DMS53 (cell line): ENCODE measurements at regions not wholly inside any gene's neighbourhood (a gene's known extent, or its start where the extent isn't known, plus 50 kb on each side); places are given as distances from the start of the nearest gene placed in this dataset.

Experiments
- DNase-seq: peaks from one replicate; lab custom pipeline; 2025; lab: John Stamatoyannopoulos, UW

GRCh38 chr12:43117226-43117930 lies 434.6 kb downstream of the ADAMTS20 start:
- DNase-seq: no peak

- DNase-seq: no peak
Observed at GRCh38 chr12:43115441-43116160, 436.4 kb downstream of the ADAMTS20 start.

DNA sequence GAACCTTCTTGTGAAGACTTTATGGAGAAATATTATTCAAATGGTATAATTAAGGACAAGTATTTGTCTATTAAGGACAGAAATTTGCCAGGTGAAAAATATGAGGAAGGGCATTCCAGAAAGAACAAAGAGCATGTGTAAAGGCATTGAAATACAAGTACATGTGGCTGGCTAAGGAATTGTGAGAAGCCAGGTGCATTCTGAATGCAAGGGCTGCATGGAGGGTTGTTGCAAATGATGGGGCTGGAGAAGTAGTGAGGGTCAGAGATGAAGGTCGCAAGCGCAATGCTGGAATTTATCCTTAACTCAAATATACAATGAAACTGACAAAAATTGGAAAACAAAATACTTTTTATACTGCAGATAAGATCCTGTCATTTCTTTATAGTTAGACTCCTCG lies 437.7 kb downstream of the ADAMTS20 start:
- DNase-seq: no peak

DNA sequence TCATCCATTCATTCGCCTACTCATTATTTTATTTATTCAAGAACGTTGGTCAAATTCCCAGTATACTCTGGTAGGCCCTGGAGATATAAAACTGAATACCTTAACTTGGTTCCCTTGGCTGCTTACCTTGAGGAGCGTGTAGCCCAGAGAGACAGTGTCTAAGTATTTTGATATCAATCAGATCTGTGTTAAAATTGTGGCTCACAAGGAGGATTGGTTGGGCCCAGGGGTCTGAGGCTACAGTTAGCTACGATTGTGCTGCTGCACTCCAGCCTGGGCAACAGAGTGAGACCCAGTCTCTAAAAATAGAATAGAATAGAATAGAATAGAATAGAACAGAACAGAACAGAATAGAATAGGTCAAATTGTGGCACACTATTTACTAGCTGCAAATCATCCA lies 438.4 kb downstream of the ADAMTS20 start:
- DNase-seq: no peak

GRCh38 chr12:43113135-43113534 lies 438.9 kb downstream of the ADAMTS20 start:
- no peak for DNase-seq

DNA sequence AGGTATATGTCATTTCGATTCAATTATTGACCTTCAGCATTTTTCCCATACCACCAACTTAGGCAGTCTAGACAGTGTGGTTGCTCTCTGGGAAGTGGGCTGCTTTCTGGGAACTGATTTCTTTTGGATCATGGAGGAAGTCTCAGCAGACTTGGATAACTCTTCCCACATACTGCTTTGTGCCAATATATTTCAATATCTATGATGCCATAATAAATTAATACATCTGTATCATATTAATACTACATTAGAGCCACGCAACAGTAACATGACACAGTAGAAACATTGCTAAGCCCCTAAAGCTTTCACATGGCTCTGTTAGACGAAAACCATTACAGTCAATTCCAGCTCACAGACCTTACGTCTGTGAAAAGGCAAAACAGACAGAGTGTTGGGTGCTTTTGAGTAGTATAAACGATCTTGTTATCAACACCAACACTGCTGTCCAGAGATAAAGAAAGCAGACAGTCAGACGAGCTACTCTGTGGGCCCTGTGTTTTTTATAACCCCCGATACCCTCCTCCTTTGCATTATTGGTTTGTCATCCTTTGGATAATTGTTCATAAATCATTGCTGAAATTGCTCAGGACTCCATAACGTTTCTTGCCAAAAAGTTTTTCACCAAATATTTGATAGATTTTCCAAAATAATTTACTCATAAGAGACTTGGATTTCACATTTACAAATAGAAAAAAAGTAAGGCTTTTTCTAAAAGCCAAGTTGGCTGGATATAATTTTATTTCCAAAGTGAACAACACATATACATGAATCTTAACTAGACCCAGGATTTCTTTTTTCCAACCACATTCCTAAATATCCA lies 439.7 kb downstream of the ADAMTS20 start:
- DNase-seq: no peak

- no peak for DNase-seq
Observed at GRCh38 chr12:43111608-43112007, 440.4 kb downstream of the ADAMTS20 start.

GRCh38 chr12:43109631-43110345 lies 442.2 kb downstream of the ADAMTS20 start:
- DNase-seq: no peak

GRCh38 chr12:43108656-43109055 lies 443.3 kb downstream of the ADAMTS20 start:
- no peak for DNase-seq

DNA sequence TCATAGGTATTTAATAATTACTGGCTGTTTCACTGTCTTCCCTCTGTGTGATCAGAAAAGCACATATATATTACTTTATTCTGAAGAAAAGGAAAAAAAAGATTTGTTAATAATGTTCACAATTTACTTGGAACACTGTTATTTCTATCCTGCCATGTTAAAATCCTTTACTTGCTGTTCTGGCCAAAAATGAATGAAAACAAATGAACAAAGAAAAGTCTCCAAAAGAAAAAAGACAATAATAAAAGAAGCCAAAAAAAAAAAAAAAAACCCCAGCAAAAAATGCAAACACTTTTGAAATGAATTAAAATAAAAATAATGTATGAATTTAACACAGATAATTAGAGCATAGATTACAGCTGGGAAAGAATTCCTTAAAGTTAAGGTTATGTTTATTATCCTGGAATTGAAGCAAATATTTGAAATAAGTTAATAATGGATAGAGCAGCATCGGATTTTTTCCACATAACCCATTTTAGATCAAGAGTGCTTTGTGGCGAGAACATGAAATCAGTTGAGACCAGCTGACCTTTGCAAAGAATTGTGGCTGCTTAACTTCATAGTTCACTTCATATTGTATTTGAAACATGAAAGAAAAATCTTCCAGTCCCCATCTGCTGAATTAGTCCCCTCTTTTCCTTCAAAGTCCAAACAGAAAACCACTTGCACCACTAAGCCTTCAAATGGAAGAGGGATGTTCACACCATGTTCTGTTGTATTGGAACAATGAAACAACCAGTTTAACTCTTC lies 444.8 kb downstream of the ADAMTS20 start:
- no peak for DNase-seq

- DNase-seq: no peak
Observed at GRCh38 chr12:43106355-43106754, 445.6 kb downstream of the ADAMTS20 start.

- DNase-seq: no peak
Observed at GRCh38 chr12:43105426-43105981, 446.5 kb downstream of the ADAMTS20 start.

DNA sequence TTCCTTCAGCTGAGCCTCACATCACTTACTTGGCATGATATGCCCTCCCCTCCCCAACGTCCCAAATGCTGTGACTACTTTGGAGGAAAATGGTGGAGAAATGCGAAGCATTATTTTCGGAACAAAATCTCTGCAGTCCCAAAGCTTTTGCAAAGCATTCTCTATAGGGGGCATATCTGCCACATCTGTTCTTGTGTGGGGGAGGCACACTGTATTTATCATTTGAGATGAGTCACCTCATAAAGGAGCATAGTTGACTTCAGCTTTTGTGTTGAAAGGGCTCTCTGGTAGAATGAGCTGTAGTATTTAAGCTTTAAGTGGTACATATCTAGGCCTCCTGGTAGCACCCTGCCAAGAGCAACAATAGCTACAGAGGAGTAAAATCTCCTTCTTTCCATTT lies 447.5 kb downstream of the ADAMTS20 start:
- DNase-seq: peak; percentile 47

DNA sequence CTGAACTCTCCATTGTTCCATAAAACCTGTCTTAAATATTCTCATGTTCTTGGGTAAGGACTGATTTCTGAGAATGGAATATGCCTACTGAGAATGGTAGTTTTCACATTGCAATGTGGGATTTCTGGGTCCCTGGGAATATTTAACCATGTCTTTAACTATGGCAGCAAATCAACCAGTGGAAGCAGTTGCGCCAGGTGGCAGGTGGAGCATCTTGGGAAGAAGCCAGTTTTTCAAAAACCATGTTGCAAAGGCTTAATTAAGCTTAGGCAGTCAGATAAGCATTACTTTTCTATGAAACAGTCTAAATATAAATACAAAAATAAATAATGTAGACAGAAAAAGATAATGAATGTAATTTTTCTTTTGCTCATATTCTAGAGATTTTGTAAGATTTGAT lies 448.1 kb downstream of the ADAMTS20 start:
- DNase-seq: no peak

- DNase-seq: no peak
Observed at GRCh38 chr12:43102546-43103264, 449.3 kb downstream of the ADAMTS20 start.

GRCh38 chr12:43100231-43100630 lies 451.8 kb downstream of the ADAMTS20 start:
- DNase-seq: no peak

GRCh38 chr12:43099691-43100163 lies 452.3 kb downstream of the ADAMTS20 start:
- DNase-seq: no peak

GRCh38 chr12:43098766-43099550 lies 453.0 kb downstream of the ADAMTS20 start:
- DNase-seq: no peak

GRCh38 chr12:43098071-43098470 lies 453.9 kb downstream of the ADAMTS20 start:
- DNase-seq: no peak
